Esophagus squamous epithelium (tissue), 5 donors: ENCODE measurements at regions not wholly inside any gene's neighbourhood (a gene's known extent, or its start where the extent isn't known, plus 50 kb on each side); places are given as distances from the start of the nearest gene placed in this dataset.

ENCODE experiments used
- DNase-seq: peaks from one replicate; lab custom pipeline; 2025; lab: John Stamatoyannopoulos, UW
- H3K27ac ChIP-seq, 4 donors: fragments of 200-600 bp; sonication (generic); one replicate each; pipeline ENCODE4 v1.5.1; 2016 to 2019; ENCODE audit warnings: mild to moderate bottlenecking in 1 of 4
- H3K27me3 ChIP-seq, 4 donors: fragments of 200-600 bp; sonication (generic); 1 replicate in 3 of 4; 2 replicates in 1 of 4; pipeline versions ENCODE4 v1.5.1 to v1.6.0; 2017 to 2021; ENCODE audit warnings: antibody characterized with exemption in 1 of 4
- H3K36me3 ChIP-seq, 3 donors: fragments of 200-600 bp; sonication (generic); one replicate each; pipeline ENCODE4 v1.5.1; 2016 to 2019
- H3K4me1 ChIP-seq, 3 donors: fragments of 200-600 bp; sonication (generic); one replicate each; pipeline ENCODE4 v1.5.1; 2017 to 2019
- H3K4me3 ChIP-seq, 4 donors: fragments of 200-600 bp; sonication (generic); 1 replicate in 3 of 4; 2 replicates in 1 of 4; pipeline ENCODE4 v1.5.1; 2016 to 2019; ENCODE audit warnings: mild to moderate bottlenecking in 2 of 4, moderate library complexity in 1 of 4
- H3K9me3 ChIP-seq, 3 donors: fragments of 200-600 bp; sonication (generic); one replicate each; pipeline ENCODE4 v1.5.1; 2016 to 2019
- POLR2A ChIP-seq, 4 donors: fragments of 450-650 bp; IDR thresholded peaks; one replicate each; pipeline ENCODE4 v1.6.1; 2017; ENCODE audit warnings: antibody characterized with exemption in 4 of 4, mild to moderate bottlenecking in 4 of 4, moderate library complexity in 3 of 4
- WGBS, 2 donors: methylation state at CpG; one replicate each; pipeline ENCODE4 v1.1.5; 2018; 5-methylcytosine and 5-hydroxymethylcytosine counted together
- intact Hi-C: fragments of 100-400 bp; cut with DNase I; formaldehyde crosslinking; loops from one replicate; pipeline ENCODE4 v1.15.0; 2022
- TF ChIP-seq, protein P1 (sequence below), 6 experiments: fragments of 450-650 bp in 4 of 6; fragments of 200-600 bp in 2 of 6; sonication (generic) in 2 of 6; IDR thresholded peaks; one replicate each; pipeline ENCODE4 v1.5.1; 2016 to 2019; ENCODE audit warnings: antibody characterized with exemption in 6 of 6, mild to moderate bottlenecking in 4 of 6, moderate library complexity in 4 of 6
- donor health status: DM: yes; HTN: yes; CAD: no.

DNA sequence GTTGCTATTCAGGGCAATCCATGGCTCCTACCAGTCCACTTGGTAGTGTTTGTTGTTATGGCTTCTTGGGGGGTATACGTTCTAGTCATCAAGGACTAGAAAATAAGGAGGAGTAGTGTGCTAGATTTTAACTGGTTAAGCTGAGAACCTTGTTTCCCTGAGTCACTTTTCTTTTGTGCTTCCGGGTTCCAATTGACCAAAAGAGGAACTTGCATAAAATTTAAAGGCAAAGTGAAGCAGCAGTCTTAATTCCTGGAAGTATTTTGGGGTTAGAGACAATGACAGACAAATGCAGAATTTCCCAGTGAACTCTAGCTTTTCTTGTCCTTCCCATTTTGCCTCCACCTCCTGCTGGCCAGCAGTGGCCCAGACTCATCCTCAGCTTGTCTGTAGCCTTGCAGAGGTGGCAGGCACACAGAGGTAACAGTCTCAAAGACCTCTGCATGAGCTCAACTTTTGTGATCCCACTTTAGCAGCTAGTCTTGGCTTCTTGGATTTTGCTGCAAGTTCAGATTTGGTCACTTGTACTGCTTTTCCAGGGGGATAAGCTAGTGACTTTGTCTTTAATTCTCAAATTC is 1105.8 kb upstream of the NXPH2 start:
- no peaks in the 10 kb centered on the region for H3K4me1 ChIP-seq
- TF ChIP-seq, protein P1, sequence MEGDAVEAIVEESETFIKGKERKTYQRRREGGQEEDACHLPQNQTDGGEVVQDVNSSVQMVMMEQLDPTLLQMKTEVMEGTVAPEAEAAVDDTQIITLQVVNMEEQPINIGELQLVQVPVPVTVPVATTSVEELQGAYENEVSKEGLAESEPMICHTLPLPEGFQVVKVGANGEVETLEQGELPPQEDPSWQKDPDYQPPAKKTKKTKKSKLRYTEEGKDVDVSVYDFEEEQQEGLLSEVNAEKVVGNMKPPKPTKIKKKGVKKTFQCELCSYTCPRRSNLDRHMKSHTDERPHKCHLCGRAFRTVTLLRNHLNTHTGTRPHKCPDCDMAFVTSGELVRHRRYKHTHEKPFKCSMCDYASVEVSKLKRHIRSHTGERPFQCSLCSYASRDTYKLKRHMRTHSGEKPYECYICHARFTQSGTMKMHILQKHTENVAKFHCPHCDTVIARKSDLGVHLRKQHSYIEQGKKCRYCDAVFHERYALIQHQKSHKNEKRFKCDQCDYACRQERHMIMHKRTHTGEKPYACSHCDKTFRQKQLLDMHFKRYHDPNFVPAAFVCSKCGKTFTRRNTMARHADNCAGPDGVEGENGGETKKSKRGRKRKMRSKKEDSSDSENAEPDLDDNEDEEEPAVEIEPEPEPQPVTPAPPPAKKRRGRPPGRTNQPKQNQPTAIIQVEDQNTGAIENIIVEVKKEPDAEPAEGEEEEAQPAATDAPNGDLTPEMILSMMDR (IDR thresholded peaks at IDR 0.05), result no peak
- TF ChIP-seq POLR2A (IDR thresholded peaks at IDR 0.05), result no peak

DNA sequence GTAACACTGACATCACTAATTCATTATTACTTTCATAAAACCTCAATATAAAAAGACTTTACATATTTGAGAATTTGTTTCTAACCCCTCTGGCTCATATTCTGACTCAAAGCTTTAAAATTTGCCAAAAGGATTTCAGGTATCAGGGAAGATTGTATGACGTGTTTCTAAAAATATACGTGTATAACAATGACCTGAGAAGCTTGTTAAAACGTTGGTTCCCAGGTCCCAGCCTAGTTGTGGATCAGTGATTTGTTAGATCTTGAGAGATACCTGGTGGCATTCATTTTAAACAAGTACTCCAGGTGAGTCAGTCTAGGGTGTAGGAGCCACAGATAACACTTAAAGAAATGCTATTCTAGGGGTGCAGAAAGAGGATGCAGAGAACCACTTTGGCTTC is 1096.8 kb upstream of the NXPH2 start:
- Histone ChIP-seq H3K9me3 (no peaks in the 10 kb centered on the region), H3K27ac (no peak overlapping the region), H3K4me3 (no peak overlapping the region), H3K36me3 (no peaks in the 10 kb centered on the region), H3K27me3 (no peaks in the 10 kb centered on the region), H3K4me1 (no peaks in the 10 kb centered on the region)
- DNase-seq, result no peak
- intact Hi-C loops, result no loop called here
- TF ChIP-seq POLR2A (IDR thresholded peaks at IDR 0.05), result no peak
- TF ChIP-seq, protein P1 (IDR thresholded peaks at IDR 0.05), result no peak
- WGBS, 2 donors, result 54 to 63% methylated on average over 3 of the region's 3 CpGs

More for the DNA sequence above, 1105.8 kb upstream of the NXPH2 start:
- intact Hi-C loops, result no loop called here
- DNase-seq, result no peak
- 57 to 66% methylated on average over 2 of the region's 2 CpGs for WGBS, 2 donors
- no peak overlapping the region for H3K4me3 ChIP-seq
- no peaks in the 10 kb centered on the region for H3K27me3 ChIP-seq
- peaks cover 0 to 4% (median 0%) of the 10 kb centered on the region in 3 donors for H3K9me3 ChIP-seq
- no peak overlapping the region for H3K27ac ChIP-seq
- no peaks in the 10 kb centered on the region for H3K36me3 ChIP-seq

DNA sequence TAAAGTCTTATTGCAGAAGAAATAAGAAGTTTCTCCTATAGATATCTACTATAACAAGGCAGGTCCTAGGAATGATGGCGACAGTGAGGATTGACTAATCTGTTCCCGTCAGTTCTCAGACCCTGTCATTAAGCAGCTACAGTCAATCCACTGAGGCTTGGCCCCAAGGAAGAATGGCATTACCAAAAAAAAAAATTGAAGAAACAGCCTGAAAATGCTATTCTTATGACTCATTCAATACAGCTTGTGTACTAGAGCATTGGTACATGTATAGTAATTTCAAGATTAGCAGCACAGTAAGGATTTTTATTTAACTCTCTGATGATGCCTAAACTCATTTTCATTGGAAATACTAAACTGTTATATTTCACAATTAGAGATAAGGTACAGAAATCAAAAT is 1096.1 kb upstream of the NXPH2 start:
- H3K4me3 ChIP-seq, result no peak overlapping the region
- no peaks in the 10 kb centered on the region for H3K27me3 ChIP-seq
- TF ChIP-seq POLR2A (IDR thresholded peaks at IDR 0.05), result no peak
- TF ChIP-seq, protein P1 (IDR thresholded peaks at IDR 0.05), result no peak
- 81 to 96% methylated on average over 2 of the region's 2 CpGs for WGBS, 2 donors
- no peaks in the 10 kb centered on the region for H3K9me3 ChIP-seq
- H3K4me1 ChIP-seq, result no peaks in the 10 kb centered on the region
- no peaks in the 10 kb centered on the region for H3K36me3 ChIP-seq
- H3K27ac ChIP-seq, result no peak overlapping the region
- DNase-seq, result no peak
- intact Hi-C loops, result no loop called here

DNA sequence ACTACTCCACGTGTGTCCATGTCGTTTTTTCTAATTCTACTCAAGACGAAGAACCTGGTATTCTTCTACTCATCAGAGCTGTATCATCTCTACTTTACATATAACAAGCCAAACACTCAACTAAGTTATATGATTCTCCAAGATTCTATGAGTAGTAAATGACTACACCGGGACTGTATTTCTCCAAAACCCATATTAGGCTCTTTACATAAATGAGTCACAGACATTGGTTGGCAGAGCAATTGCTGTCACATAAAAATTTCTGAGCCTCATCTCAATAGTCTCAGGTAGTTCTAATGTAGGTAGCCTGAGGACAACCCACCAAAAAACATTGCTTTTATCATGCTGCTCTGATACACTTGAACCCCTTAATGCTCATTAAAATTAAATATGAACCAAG is 1092.3 kb upstream of the NXPH2 start:
- 84 to 93% methylated on average over 4 of the region's 4 CpGs for WGBS, 2 donors
- intact Hi-C loops, result no loop called here
- Histone ChIP-seq H3K4me1 (no peaks in the 10 kb centered on the region), H3K9me3 (no peaks in the 10 kb centered on the region), H3K27me3 (no peaks in the 10 kb centered on the region), H3K27ac (no peak overlapping the region), H3K4me3 (no peak overlapping the region), H3K36me3 (no peaks in the 10 kb centered on the region)
- TF ChIP-seq POLR2A (IDR thresholded peaks at IDR 0.05), result no peak
- TF ChIP-seq, protein P1 (IDR thresholded peaks at IDR 0.05), result no peak
- DNase-seq, result no peak

DNA sequence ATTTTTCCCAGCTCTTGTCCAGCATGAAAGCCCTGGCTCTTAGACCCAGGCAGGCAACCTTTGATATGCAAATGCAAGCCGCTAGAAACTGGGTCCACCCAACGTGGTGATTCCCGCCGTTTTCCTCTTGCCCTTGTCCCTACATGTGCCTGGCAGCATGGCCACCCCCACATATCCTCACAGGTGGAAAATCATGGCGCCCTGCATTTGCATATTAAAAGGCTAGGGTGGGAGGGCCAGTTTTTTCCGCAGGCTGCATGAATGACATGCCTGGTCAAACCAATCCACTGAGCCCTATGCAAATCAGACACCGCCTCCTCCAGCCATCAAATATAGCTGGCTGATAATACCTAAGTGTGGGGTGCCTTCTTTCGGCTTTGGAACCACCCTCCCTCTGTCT is 1091.8 kb upstream of the NXPH2 start:
- no peaks in the 10 kb centered on the region for H3K9me3 ChIP-seq
- no peaks in the 10 kb centered on the region for H3K36me3 ChIP-seq
- WGBS, 2 donors, result 69 to 76% methylated on average over 5 to 8 of the region's 8 CpGs
- intact Hi-C loops, result no loop called here
- H3K27ac ChIP-seq, result no peak overlapping the region
- TF ChIP-seq POLR2A (IDR thresholded peaks at IDR 0.05), result no peak
- TF ChIP-seq, protein P1 (IDR thresholded peaks at IDR 0.05), result no peak
- H3K4me3 ChIP-seq, result no peak overlapping the region
- no peaks in the 10 kb centered on the region for H3K27me3 ChIP-seq
- H3K4me1 ChIP-seq, result no peaks in the 10 kb centered on the region
- DNase-seq, result no peak
